ENCODE measurements at regions not wholly inside any gene's neighbourhood (a gene's known extent, or its start where the extent isn't known, plus 50 kb on each side); places are given as distances from the start of the nearest gene placed in this dataset.

- no peak overlapping the region for H2AFZ ChIP-seq (ENCODE audit: low read depth, low read length)
- H3K27ac ChIP-seq (ENCODE audit: low read length), result no peak overlapping the region
- TF ChIP-seq, protein P1, sequence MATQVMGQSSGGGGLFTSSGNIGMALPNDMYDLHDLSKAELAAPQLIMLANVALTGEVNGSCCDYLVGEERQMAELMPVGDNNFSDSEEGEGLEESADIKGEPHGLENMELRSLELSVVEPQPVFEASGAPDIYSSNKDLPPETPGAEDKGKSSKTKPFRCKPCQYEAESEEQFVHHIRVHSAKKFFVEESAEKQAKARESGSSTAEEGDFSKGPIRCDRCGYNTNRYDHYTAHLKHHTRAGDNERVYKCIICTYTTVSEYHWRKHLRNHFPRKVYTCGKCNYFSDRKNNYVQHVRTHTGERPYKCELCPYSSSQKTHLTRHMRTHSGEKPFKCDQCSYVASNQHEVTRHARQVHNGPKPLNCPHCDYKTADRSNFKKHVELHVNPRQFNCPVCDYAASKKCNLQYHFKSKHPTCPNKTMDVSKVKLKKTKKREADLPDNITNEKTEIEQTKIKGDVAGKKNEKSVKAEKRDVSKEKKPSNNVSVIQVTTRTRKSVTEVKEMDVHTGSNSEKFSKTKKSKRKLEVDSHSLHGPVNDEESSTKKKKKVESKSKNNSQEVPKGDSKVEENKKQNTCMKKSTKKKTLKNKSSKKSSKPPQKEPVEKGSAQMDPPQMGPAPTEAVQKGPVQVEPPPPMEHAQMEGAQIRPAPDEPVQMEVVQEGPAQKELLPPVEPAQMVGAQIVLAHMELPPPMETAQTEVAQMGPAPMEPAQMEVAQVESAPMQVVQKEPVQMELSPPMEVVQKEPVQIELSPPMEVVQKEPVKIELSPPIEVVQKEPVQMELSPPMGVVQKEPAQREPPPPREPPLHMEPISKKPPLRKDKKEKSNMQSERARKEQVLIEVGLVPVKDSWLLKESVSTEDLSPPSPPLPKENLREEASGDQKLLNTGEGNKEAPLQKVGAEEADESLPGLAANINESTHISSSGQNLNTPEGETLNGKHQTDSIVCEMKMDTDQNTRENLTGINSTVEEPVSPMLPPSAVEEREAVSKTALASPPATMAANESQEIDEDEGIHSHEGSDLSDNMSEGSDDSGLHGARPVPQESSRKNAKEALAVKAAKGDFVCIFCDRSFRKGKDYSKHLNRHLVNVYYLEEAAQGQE (IDR thresholded peaks at IDR 0.05; ENCODE audit: borderline replicate concordance), result no peak
- TF ChIP-seq EZH2 (IDR thresholded peaks at IDR 0.05; ENCODE audit: borderline replicate concordance, insufficient read depth, low read length, poor library complexity, severe bottlenecking), result no peak
- no peak for TF ChIP-seq SMC3 (conservative IDR thresholded peaks at IDR 0.05; ENCODE audit: poor library complexity)
- TF ChIP-seq EP300 (conservative IDR thresholded peaks at IDR 0.05; ENCODE audit: poor library complexity, severe bottlenecking), result no peak
- TF ChIP-seq POLR2AphosphoS5 (IDR thresholded peaks at IDR 0.05), result no peak
- TF ChIP-seq RAD21 (conservative IDR thresholded peaks at IDR 0.05), result no peak
- H4K20me1 ChIP-seq (ENCODE audit: insufficient read depth), result no peaks in the 10 kb centered on the region
- no peaks in the 10 kb centered on the region for H3F3A ChIP-seq (ENCODE audit: insufficient read depth, low read length, poor library complexity, severe bottlenecking)
- peaks cover 4% of the 10 kb centered on the region for H3K9me3 ChIP-seq (ENCODE audit: low read length)
- no peaks in the 10 kb centered on the region for H3K79me2 ChIP-seq (replicated peaks; ENCODE audit: insufficient read depth, low read length)
- H3K27me3 ChIP-seq (ENCODE audit: insufficient read depth, low read depth, low read length), result no peaks in the 10 kb centered on the region
- no peak overlapping the region for H3K4me3 ChIP-seq (ENCODE audit: low read length)
- H3K4me2 ChIP-seq (ENCODE audit: low read length), result no peak overlapping the region
- no peaks in the 10 kb centered on the region for H3K36me3 ChIP-seq (ENCODE audit: insufficient read depth, low read length)
- H3K9ac ChIP-seq (ENCODE audit: low read length), result no peak overlapping the region
- H3K9me2 ChIP-seq (ENCODE audit: insufficient read depth, low read length), result no peaks in the 10 kb centered on the region
Measured at GRCh38 chr17:22459953-22460350, 767.6 kb downstream of the KCNJ18 start.

DNA sequence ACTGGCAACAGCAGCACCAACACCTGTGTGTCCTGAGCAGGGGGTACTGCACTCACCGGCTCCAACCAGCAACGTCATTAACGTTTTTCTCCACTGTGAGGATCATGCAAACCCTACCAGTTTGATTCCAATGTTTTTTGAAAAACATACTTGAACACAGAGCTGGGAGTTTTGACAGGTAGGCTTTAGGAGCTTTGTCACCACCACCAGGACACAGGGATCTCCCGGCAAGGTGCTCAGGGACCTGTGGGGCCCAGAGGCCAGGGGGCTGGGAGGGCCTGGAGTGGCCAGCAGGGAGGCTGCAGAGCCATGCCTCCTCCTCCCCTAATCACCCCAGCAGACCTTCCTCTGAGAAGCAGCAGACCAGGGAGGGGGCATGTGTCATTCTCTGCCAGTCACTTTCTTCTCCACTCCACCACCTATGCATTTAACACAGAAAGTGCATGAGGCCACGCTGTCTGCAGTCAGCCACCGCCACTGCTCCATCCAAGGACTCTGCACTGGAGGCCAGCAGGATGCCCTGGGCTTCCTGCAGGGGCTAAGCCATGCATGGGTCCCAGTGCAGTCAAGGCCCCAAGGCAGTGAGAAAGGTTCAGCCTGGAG is 768.2 kb downstream of the KCNJ18 start:
- no peaks in the 10 kb centered on the region for H4K20me1 ChIP-seq (ENCODE audit: insufficient read depth)
- H3K4me3 ChIP-seq (ENCODE audit: low read length), result no peak overlapping the region
- no peak overlapping the region for H3K4me2 ChIP-seq (ENCODE audit: low read length)
- no peak overlapping the region for H3K27ac ChIP-seq (ENCODE audit: low read length)
- no peaks in the 10 kb centered on the region for H3F3A ChIP-seq (ENCODE audit: insufficient read depth, low read length, poor library complexity, severe bottlenecking)
- TF ChIP-seq RAD21 (conservative IDR thresholded peaks at IDR 0.05), result no peak
- TF ChIP-seq TAF1 (IDR thresholded peaks at IDR 0.05; ENCODE audit: low read depth), result no peak
- no peak for TF ChIP-seq CTCF (IDR thresholded peaks at IDR 0.05; ENCODE audit: poor library complexity, severe bottlenecking)
- no peak for TF ChIP-seq EP300 (conservative IDR thresholded peaks at IDR 0.05; ENCODE audit: poor library complexity, severe bottlenecking)
- TF ChIP-seq MXI1 (conservative IDR thresholded peaks at IDR 0.05; ENCODE audit: poor library complexity, severe bottlenecking), result no peak
- no peak overlapping the region for H2AFZ ChIP-seq (ENCODE audit: low read depth, low read length)
- no peaks in the 10 kb centered on the region for H3K36me3 ChIP-seq (ENCODE audit: insufficient read depth, low read length)
- no peaks in the 10 kb centered on the region for H3K9me2 ChIP-seq (ENCODE audit: insufficient read depth, low read length)
- H3K9me3 ChIP-seq (ENCODE audit: low read length), result peaks cover 4% of the 10 kb centered on the region
- H3K9ac ChIP-seq (ENCODE audit: low read length), result no peak overlapping the region
- no peaks in the 10 kb centered on the region for H3K79me2 ChIP-seq (replicated peaks; ENCODE audit: insufficient read depth, low read length)
- H3K27me3 ChIP-seq (ENCODE audit: insufficient read depth, low read depth, low read length), result no peaks in the 10 kb centered on the region
